ENCODE measurements at regions not wholly inside any gene's neighbourhood (a gene's known extent, or its start where the extent isn't known, plus 50 kb on each side); places are given as distances from the start of the nearest gene placed in this dataset.

- FAIRE-seq (no peak), DNase-seq (ENCODE audit: low read depth) (no peak)
- Mint-ChIP-seq H3K4me3 (ENCODE audit: unreplicated experiment) (no peak overlapping the region), H3K27ac (ENCODE audit: unreplicated experiment) (no peak overlapping the region), H3K27me3 (ENCODE audit: low read depth, unreplicated experiment) (peaks cover 22% of the 10 kb centered on the region), H3K4me1 (ENCODE audit: low read depth, unreplicated experiment) (no peaks in the 10 kb centered on the region), H3K9me3 (ENCODE audit: unreplicated experiment) (peaks cover 2% of the 10 kb centered on the region), H3K36me3 (ENCODE audit: low read depth, unreplicated experiment) (no peaks in the 10 kb centered on the region)
- Histone ChIP-seq H3K4me1 (ENCODE audit: insufficient read depth, low read length) (no peaks in the 10 kb centered on the region), H4K20me1 (ENCODE audit: insufficient read depth, low read length) (no peaks in the 10 kb centered on the region), H3K9me3 (ENCODE audit: insufficient read depth, low read depth, low read length) (no peaks in the 10 kb centered on the region), H3K79me2 (ENCODE audit: insufficient read depth, low read length) (no peaks in the 10 kb centered on the region), H3K36me3 (ENCODE audit: insufficient read depth, low read length) (no peaks in the 10 kb centered on the region), H3K9ac (ENCODE audit: low read length) (no peak overlapping the region), H3K4me3 (ENCODE audit: insufficient read depth, low read depth, low read length) (no peak overlapping the region), H3K4me2 (ENCODE audit: low read length) (no peak overlapping the region), H3K27me3 (ENCODE audit: insufficient read depth, low read length) (no peaks in the 10 kb centered on the region), H3K27ac (ENCODE audit: low read depth, low read length) (no peak overlapping the region), H2AFZ (ENCODE audit: low read depth, low read length) (no peak overlapping the region)
- no peak for TF ChIP-seq EZH2 (IDR thresholded peaks at IDR 0.05; ENCODE audit: insufficient read depth, low read length)
Measured at GRCh38 chr6:14315353-14315752, 197.8 kb downstream of the CD83 start.

- H4K20me1 ChIP-seq (ENCODE audit: insufficient read depth, low read length) = no peaks in the 10 kb centered on the region
- H3K27me3 ChIP-seq (ENCODE audit: insufficient read depth, low read length) = peaks cover 4% of the 10 kb centered on the region
- no peak overlapping the region for H3K4me3 Mint-ChIP-seq (ENCODE audit: unreplicated experiment)
- no peaks in the 10 kb centered on the region for H3K36me3 Mint-ChIP-seq (ENCODE audit: low read depth, unreplicated experiment)
- FAIRE-seq (no peak), DNase-seq (ENCODE audit: low read depth) (no peak)
- no peak overlapping the region for H3K4me2 ChIP-seq (ENCODE audit: low read length)
- H3K27me3 Mint-ChIP-seq (ENCODE audit: low read depth, unreplicated experiment) = peaks cover 26% of the 10 kb centered on the region
- H3K9me3 Mint-ChIP-seq (ENCODE audit: unreplicated experiment) = no peaks in the 10 kb centered on the region
- H3K4me1 ChIP-seq (ENCODE audit: insufficient read depth, low read length) = no peaks in the 10 kb centered on the region
- H3K9ac ChIP-seq (ENCODE audit: low read length) = no peak overlapping the region
- no peaks in the 10 kb centered on the region for H3K4me1 Mint-ChIP-seq (ENCODE audit: low read depth, unreplicated experiment)
- TF ChIP-seq CTCF (IDR thresholded peaks at IDR 0.05; ENCODE audit: insufficient read depth, low read depth, low read length) = no peak
- no peak for TF ChIP-seq EZH2 (IDR thresholded peaks at IDR 0.05; ENCODE audit: insufficient read depth, low read length)
- H3K79me2 ChIP-seq (ENCODE audit: insufficient read depth, low read length) = no peaks in the 10 kb centered on the region
- no peaks in the 10 kb centered on the region for H3K36me3 ChIP-seq (ENCODE audit: insufficient read depth, low read length)
- no peak overlapping the region for H3K4me3 ChIP-seq (ENCODE audit: insufficient read depth, low read depth, low read length)
- no peak overlapping the region for H2AFZ ChIP-seq (ENCODE audit: low read depth, low read length)
- no peak overlapping the region for H3K27ac Mint-ChIP-seq (ENCODE audit: unreplicated experiment)
- H3K9me3 ChIP-seq (ENCODE audit: insufficient read depth, low read depth, low read length) = no peaks in the 10 kb centered on the region
- no peak overlapping the region for H3K27ac ChIP-seq (ENCODE audit: low read depth, low read length)
Measured at GRCh38 chr6:14316651-14317386, 199.2 kb downstream of the CD83 start.

- no peak overlapping the region for H3K27ac Mint-ChIP-seq (ENCODE audit: unreplicated experiment)
- peak overlapping the region; percentile 32 for H2AFZ ChIP-seq (ENCODE audit: low read depth, low read length)
- H3K36me3 Mint-ChIP-seq (ENCODE audit: low read depth, unreplicated experiment) = no peaks in the 10 kb centered on the region
- H3K36me3 ChIP-seq (ENCODE audit: insufficient read depth, low read length) = no peaks in the 10 kb centered on the region
- H3K4me1 Mint-ChIP-seq (ENCODE audit: low read depth, unreplicated experiment) = no peaks in the 10 kb centered on the region
- FAIRE-seq = no peak
- no peak for DNase-seq (ENCODE audit: low read depth)
- H3K79me2 ChIP-seq (ENCODE audit: insufficient read depth, low read length) = no peaks in the 10 kb centered on the region
- no peak overlapping the region for H3K4me3 ChIP-seq (ENCODE audit: insufficient read depth, low read depth, low read length)
- TF ChIP-seq EZH2 (IDR thresholded peaks at IDR 0.05; ENCODE audit: insufficient read depth, low read length) (no peak), CTCF (IDR thresholded peaks at IDR 0.05; ENCODE audit: insufficient read depth, low read depth, low read length) (no peak)
- peaks cover 29% of the 10 kb centered on the region for H3K27me3 Mint-ChIP-seq (ENCODE audit: low read depth, unreplicated experiment)
- no peak overlapping the region for H3K9ac ChIP-seq (ENCODE audit: low read length)
- no peaks in the 10 kb centered on the region for H3K9me3 Mint-ChIP-seq (ENCODE audit: unreplicated experiment)
- no peak overlapping the region for H3K4me3 Mint-ChIP-seq (ENCODE audit: unreplicated experiment)
- H3K9me3 ChIP-seq (ENCODE audit: insufficient read depth, low read depth, low read length) = no peaks in the 10 kb centered on the region
- H3K4me1 ChIP-seq (ENCODE audit: insufficient read depth, low read length) = no peaks in the 10 kb centered on the region
- no peaks in the 10 kb centered on the region for H4K20me1 ChIP-seq (ENCODE audit: insufficient read depth, low read length)
- no peak overlapping the region for H3K4me2 ChIP-seq (ENCODE audit: low read length)
- peaks cover 4% of the 10 kb centered on the region for H3K27me3 ChIP-seq (ENCODE audit: insufficient read depth, low read length)
- H3K27ac ChIP-seq (ENCODE audit: low read depth, low read length) = no peak overlapping the region
Measured at GRCh38 chr6:14317387-14317970, 199.9 kb downstream of the CD83 start.
